ENCODE measurements at regions not wholly inside any gene's neighbourhood (a gene's known extent, or its start where the extent isn't known, plus 50 kb on each side); places are given as distances from the start of the nearest gene placed in this dataset.

DNA sequence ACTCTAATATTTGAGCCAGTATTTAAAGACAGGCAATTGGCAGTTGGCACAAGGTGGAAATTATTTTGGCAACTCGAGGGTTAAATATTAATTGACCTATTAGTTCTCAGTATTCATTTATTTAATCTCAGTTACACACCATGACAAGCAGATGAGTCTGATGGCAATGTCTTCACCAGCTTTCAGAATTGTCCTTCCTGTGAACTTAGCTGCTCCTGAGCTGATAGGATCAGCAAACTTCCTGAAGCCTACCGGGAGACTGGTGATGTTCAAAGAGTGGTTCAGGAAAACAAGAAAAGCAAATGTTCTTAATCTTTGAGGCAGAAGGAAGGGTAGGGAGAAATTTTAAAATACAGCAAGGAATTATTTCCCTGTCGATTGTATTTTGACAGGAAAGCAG is 522.2 kb downstream of the SOX2 start:
- no peak overlapping the region for H3K4me2 ChIP-seq (ENCODE audit: low read length)
- no peaks in the 10 kb centered on the region for H3K9me2 ChIP-seq (replicated peaks; ENCODE audit: control insufficient read depth, low read length)
- H3K4me1 ChIP-seq (ENCODE audit: control insufficient read depth, low read length), result no peaks in the 10 kb centered on the region
- no peak overlapping the region for H3K4me3 ChIP-seq (ENCODE audit: low read length)
- no peaks in the 10 kb centered on the region for H4K20me1 ChIP-seq (ENCODE audit: control insufficient read depth, insufficient read depth, low read depth, low read length)
- H3K36me3 ChIP-seq (ENCODE audit: control insufficient read depth, low read length), result no peaks in the 10 kb centered on the region
- no peaks in the 10 kb centered on the region for H3K27me3 ChIP-seq (ENCODE audit: control insufficient read depth, low read length)
- no peak overlapping the region for H3K27ac ChIP-seq (ENCODE audit: low read depth, low read length)
- H3K9me3 ChIP-seq (ENCODE audit: control insufficient read depth, insufficient read depth, low read length), result no peaks in the 10 kb centered on the region
- H3K79me2 ChIP-seq (ENCODE audit: control insufficient read depth, low read length), result no peaks in the 10 kb centered on the region
- TF ChIP-seq EZH2phosphoT487 (IDR thresholded peaks at IDR 0.05; ENCODE audit: borderline replicate concordance, low read length) (no peak), CTCF (IDR thresholded peaks at IDR 0.05; ENCODE audit: low read depth, low read length, poor library complexity, severe bottlenecking) (no peak)
- no peaks in the 10 kb centered on the region for H3F3A ChIP-seq (ENCODE audit: control insufficient read depth, insufficient read depth)

DNA sequence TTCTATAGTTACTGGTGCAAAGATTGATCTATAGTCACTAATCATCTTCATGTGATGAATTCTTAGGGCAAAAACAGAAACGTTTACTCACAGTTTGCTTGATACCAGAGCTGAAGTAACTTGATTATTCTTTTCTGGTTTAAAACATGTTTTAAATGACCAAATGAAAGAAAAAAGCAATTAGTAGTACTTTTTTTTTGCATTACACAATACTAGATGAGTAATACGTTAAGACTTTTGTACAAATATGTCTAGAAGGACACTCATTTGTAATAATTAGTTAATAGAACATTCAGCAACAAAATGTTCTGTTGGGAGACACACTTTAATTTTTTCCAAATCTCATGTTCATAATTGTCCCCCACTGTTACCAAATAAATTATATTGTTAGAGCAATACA is 523.2 kb downstream of the SOX2 start:
- H3K36me3 ChIP-seq (ENCODE audit: control insufficient read depth, low read length), result no peaks in the 10 kb centered on the region
- no peak overlapping the region for H3K4me2 ChIP-seq (ENCODE audit: low read length)
- H3K9me2 ChIP-seq (replicated peaks; ENCODE audit: control insufficient read depth, low read length), result no peaks in the 10 kb centered on the region
- no peaks in the 10 kb centered on the region for H4K20me1 ChIP-seq (ENCODE audit: control insufficient read depth, insufficient read depth, low read depth, low read length)
- no peak overlapping the region for H3K4me3 ChIP-seq (ENCODE audit: low read length)
- H3K4me1 ChIP-seq (ENCODE audit: control insufficient read depth, low read length), result no peaks in the 10 kb centered on the region
- H3K27me3 ChIP-seq (ENCODE audit: control insufficient read depth, low read length), result no peaks in the 10 kb centered on the region
- H3K27ac ChIP-seq (ENCODE audit: low read depth, low read length), result no peak overlapping the region
- H3K9me3 ChIP-seq (ENCODE audit: control insufficient read depth, insufficient read depth, low read length), result no peaks in the 10 kb centered on the region
- H3F3A ChIP-seq (ENCODE audit: control insufficient read depth, insufficient read depth), result no peaks in the 10 kb centered on the region
- no peaks in the 10 kb centered on the region for H3K79me2 ChIP-seq (ENCODE audit: control insufficient read depth, low read length)
- TF ChIP-seq CTCF (IDR thresholded peaks at IDR 0.05; ENCODE audit: low read depth, low read length, poor library complexity, severe bottlenecking) (no peak), EZH2phosphoT487 (IDR thresholded peaks at IDR 0.05; ENCODE audit: borderline replicate concordance, low read length) (no peak)

GRCh38 chr3:182235504-182235903 is 523.8 kb downstream of the SOX2 start:
- no peaks in the 10 kb centered on the region for H3K36me3 ChIP-seq (ENCODE audit: control insufficient read depth, low read length)
- H3K4me3 ChIP-seq (ENCODE audit: low read length), result no peak overlapping the region
- TF ChIP-seq EZH2phosphoT487 (IDR thresholded peaks at IDR 0.05; ENCODE audit: borderline replicate concordance, low read length), result no peak
- TF ChIP-seq CTCF (IDR thresholded peaks at IDR 0.05; ENCODE audit: low read depth, low read length, poor library complexity, severe bottlenecking), result no peak

DNA sequence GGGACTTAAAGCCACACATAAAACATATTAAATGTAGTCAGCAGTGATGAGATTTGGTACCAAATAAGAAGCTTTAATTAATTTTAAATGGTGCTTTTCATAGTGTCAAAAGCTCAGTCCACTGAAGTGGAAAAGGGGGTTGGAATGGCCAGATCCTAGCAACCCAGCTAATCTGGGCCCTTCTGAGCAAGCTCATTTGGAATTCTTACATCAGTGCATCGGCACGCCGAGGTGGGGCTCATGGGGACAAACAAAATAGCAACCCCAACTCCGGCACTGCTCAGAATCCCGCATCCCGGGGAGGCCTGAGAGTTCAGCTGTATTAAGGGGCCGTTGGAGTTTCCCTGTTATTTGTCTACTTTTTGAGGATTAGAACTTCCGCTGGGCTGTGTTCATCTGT is 526.4 kb downstream of the SOX2 start:
- no peaks in the 10 kb centered on the region for H3K9me2 ChIP-seq (replicated peaks; ENCODE audit: control insufficient read depth, low read length)
- H3F3A ChIP-seq (ENCODE audit: control insufficient read depth, insufficient read depth), result no peaks in the 10 kb centered on the region
- no peaks in the 10 kb centered on the region for H3K9me3 ChIP-seq (ENCODE audit: control insufficient read depth, insufficient read depth, low read length)
- no peak overlapping the region for H3K27ac ChIP-seq (ENCODE audit: low read depth, low read length)
- no peaks in the 10 kb centered on the region for H3K4me1 ChIP-seq (ENCODE audit: control insufficient read depth, low read length)
- H3K27me3 ChIP-seq (ENCODE audit: control insufficient read depth, low read length), result no peaks in the 10 kb centered on the region
- no peaks in the 10 kb centered on the region for H3K36me3 ChIP-seq (ENCODE audit: control insufficient read depth, low read length)
- H3K79me2 ChIP-seq (ENCODE audit: control insufficient read depth, low read length), result no peaks in the 10 kb centered on the region
- no peak overlapping the region for H3K4me2 ChIP-seq (ENCODE audit: low read length)
- TF ChIP-seq CTCF (IDR thresholded peaks at IDR 0.05; ENCODE audit: low read depth, low read length, poor library complexity, severe bottlenecking), result no peak
- TF ChIP-seq EZH2phosphoT487 (IDR thresholded peaks at IDR 0.05; ENCODE audit: borderline replicate concordance, low read length), result no peak
- H4K20me1 ChIP-seq (ENCODE audit: control insufficient read depth, insufficient read depth, low read depth, low read length), result no peaks in the 10 kb centered on the region
- H3K4me3 ChIP-seq (ENCODE audit: low read length), result no peak overlapping the region

More at GRCh38 chr3:182235504-182235903, 523.8 kb downstream of the SOX2 start:
- Histone ChIP-seq H3K27ac (ENCODE audit: low read depth, low read length) (no peak overlapping the region), H3K4me1 (ENCODE audit: control insufficient read depth, low read length) (no peaks in the 10 kb centered on the region), H3F3A (ENCODE audit: control insufficient read depth, insufficient read depth) (no peaks in the 10 kb centered on the region), H3K4me2 (ENCODE audit: low read length) (no peak overlapping the region), H3K79me2 (ENCODE audit: control insufficient read depth, low read length) (no peaks in the 10 kb centered on the region), H4K20me1 (ENCODE audit: control insufficient read depth, insufficient read depth, low read depth, low read length) (no peaks in the 10 kb centered on the region), H3K9me2 (replicated peaks; ENCODE audit: control insufficient read depth, low read length) (no peaks in the 10 kb centered on the region), H3K27me3 (ENCODE audit: control insufficient read depth, low read length) (no peaks in the 10 kb centered on the region), H3K9me3 (ENCODE audit: control insufficient read depth, insufficient read depth, low read length) (no peaks in the 10 kb centered on the region)
